ENCODE measurements at regions not wholly inside any gene's neighbourhood (a gene's known extent, or its start where the extent isn't known, plus 50 kb on each side); places are given as distances from the start of the nearest gene placed in this dataset.

- TF ChIP-seq CTCF (IDR thresholded peaks at IDR 0.05), result no peak
- TF ChIP-seq POLR2A (IDR thresholded peaks at IDR 0.05), result no peak
Measured at GRCh38 chr9:2934883-2935282, 91.0 kb upstream of the PUM3 start.
